SK-N-SH treated with all-trans-retinoic acid at 6 μM for 48 hours (cell line): ENCODE measurements at regions not wholly inside any gene's neighbourhood (a gene's known extent, or its start where the extent isn't known, plus 50 kb on each side); places are given as distances from the start of the nearest gene placed in this dataset.

Experiments used
- ATAC-seq: fragments of 200-7000 bp; cut with Tn5 transposase; 3 replicates; pipeline ENCODE4 v1.9.1; 2020; ENCODE audit warnings: mild to moderate bottlenecking, moderate library complexity
- ARNTL ChIP-seq: fragments of 450-650 bp; formaldehyde crosslinking; IDR thresholded peaks from 2 replicates; pipeline ENCODE4 v1.5.0; 2020; ENCODE audit warnings: low read depth, mild to moderate bottlenecking, moderate library complexity, borderline replicate concordance
- BACH2 ChIP-seq: fragments of 250-450 bp; sonication (Bioruptor Pico); IDR thresholded peaks from 2 replicates; pipeline ENCODE4 v1.9.0; 2021; ENCODE audit warnings: mild to moderate bottlenecking, borderline replicate concordance
- CSDC2 ChIP-seq: fragments of 250-450 bp; sonication (Bioruptor Pico); IDR thresholded peaks from 2 replicates; pipeline ENCODE4 v1.5.0; 2020; ENCODE audit warnings: mild to moderate bottlenecking, moderate library complexity
- CSRNP3 ChIP-seq: fragments of 250-450 bp; sonication (Bioruptor Pico); IDR thresholded peaks from 2 replicates; pipeline ENCODE4 v1.5.1; 2021; ENCODE audit warnings: mild to moderate bottlenecking, moderate library complexity
- GLIS3 ChIP-seq: fragments of 250-450 bp; sonication (Bioruptor Pico); IDR thresholded peaks from 2 replicates; pipeline ENCODE4 v1.5.0; 2020; ENCODE audit warnings: mild to moderate bottlenecking, moderate library complexity
- PATZ1 ChIP-seq: fragments of 250-450 bp; sonication (Bioruptor Pico); IDR thresholded peaks from 2 replicates; pipeline ENCODE4 v1.8.0; 2020; ENCODE audit warnings: mild to moderate bottlenecking, moderate library complexity, borderline replicate concordance
- PPARA ChIP-seq: fragments of 250-450 bp; sonication (Bioruptor Pico); IDR thresholded peaks from 2 replicates; pipeline ENCODE4 v1.5.0; 2020; ENCODE audit warnings: mild to moderate bottlenecking, borderline replicate concordance
- RARB ChIP-seq: fragments of 250-450 bp; sonication (Bioruptor Pico); IDR thresholded peaks from 2 replicates; pipeline ENCODE4 v1.8.0; 2021; ENCODE audit warnings: mild to moderate bottlenecking, moderate library complexity
- SNAI2 ChIP-seq: fragments of 250-450 bp; sonication (Bioruptor Pico); IDR thresholded peaks from 2 replicates; pipeline ENCODE4 v1.5.0; 2020; ENCODE audit warnings: mild to moderate bottlenecking, moderate library complexity
- TCF4 ChIP-seq: fragments of 250-450 bp; sonication (Bioruptor Pico); IDR thresholded peaks from 2 replicates; pipeline ENCODE4 v1.8.0; 2021; ENCODE audit warnings: mild to moderate bottlenecking, moderate library complexity, borderline replicate concordance
- TOX ChIP-seq: fragments of 250-450 bp; sonication (Bioruptor Pico); IDR thresholded peaks from 2 replicates; pipeline ENCODE4 v1.8.0; 2021; ENCODE audit warnings: mild to moderate bottlenecking, moderate library complexity, borderline replicate concordance
- ZFP30 ChIP-seq: fragments of 450-650 bp; formaldehyde crosslinking; IDR thresholded peaks from 2 replicates; pipeline ENCODE4 v1.5.0; 2022; ENCODE audit warnings: mild to moderate bottlenecking, moderate library complexity
- ZNF565 ChIP-seq: fragments of 450-650 bp; formaldehyde crosslinking; conservative IDR thresholded peaks from 2 replicates; pipeline ENCODE4 v1.5.0; 2020; ENCODE audit warnings: low read depth, mild to moderate bottlenecking, moderate library complexity
- ZNF70 ChIP-seq: fragments of 450-650 bp; formaldehyde crosslinking; IDR thresholded peaks from 2 replicates; pipeline ENCODE4 v1.5.0; 2020; ENCODE audit warnings: mild to moderate bottlenecking, moderate library complexity
- TF ChIP-seq, protein P1 (sequence below): fragments of 250-450 bp; sonication (Bioruptor Pico); IDR thresholded peaks from 2 replicates; pipeline ENCODE4 v1.5.1; 2020; ENCODE audit warnings: low read depth, mild to moderate bottlenecking, moderate library complexity
- TF ChIP-seq, protein P2 (sequence below): fragments of 250-450 bp; sonication (Bioruptor Pico); IDR thresholded peaks from 2 replicates; pipeline ENCODE4 v1.8.0; 2021; ENCODE audit warnings: low read depth, mild to moderate bottlenecking, moderate library complexity, borderline replicate concordance

GRCh38 chr10:130250127-130250526 is 113.9 kb downstream of the GLRX3 start (continued):
- TF ChIP-seq CSDC2 (CRISPR knock-in tag) (no peak), BACH2 (CRISPR knock-in tag) (no peak)
- TF ChIP-seq, protein P1, sequence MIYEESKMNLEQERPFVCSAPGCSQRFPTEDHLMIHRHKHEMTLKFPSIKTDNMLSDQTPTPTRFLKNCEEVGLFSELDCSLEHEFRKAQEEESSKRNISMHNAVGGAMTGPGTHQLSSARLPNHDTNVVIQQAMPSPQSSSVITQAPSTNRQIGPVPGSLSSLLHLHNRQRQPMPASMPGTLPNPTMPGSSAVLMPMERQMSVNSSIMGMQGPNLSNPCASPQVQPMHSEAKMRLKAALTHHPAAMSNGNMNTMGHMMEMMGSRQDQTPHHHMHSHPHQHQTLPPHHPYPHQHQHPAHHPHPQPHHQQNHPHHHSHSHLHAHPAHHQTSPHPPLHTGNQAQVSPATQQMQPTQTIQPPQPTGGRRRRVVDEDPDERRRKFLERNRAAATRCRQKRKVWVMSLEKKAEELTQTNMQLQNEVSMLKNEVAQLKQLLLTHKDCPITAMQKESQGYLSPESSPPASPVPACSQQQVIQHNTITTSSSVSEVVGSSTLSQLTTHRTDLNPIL (CRISPR knock-in tag): no peak
- TF ChIP-seq, protein P2, sequence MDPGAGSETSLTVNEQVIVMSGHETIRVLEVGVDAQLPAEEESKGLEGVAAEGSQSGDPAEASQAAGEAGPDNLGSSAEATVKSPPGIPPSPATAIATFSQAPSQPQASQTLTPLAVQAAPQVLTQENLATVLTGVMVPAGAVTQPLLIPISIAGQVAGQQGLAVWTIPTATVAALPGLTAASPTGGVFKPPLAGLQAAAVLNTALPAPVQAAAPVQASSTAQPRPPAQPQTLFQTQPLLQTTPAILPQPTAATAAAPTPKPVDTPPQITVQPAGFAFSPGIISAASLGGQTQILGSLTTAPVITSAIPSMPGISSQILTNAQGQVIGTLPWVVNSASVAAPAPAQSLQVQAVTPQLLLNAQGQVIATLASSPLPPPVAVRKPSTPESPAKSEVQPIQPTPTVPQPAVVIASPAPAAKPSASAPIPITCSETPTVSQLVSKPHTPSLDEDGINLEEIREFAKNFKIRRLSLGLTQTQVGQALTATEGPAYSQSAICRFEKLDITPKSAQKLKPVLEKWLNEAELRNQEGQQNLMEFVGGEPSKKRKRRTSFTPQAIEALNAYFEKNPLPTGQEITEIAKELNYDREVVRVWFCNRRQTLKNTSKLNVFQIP (CRISPR knock-in tag): no peak
- TF ChIP-seq, all 23 proteins: peak for 0

- ATAC-seq: no peak
- TF ChIP-seq ZNF565 (no peak), ARNTL (CRISPR knock-in tag) (no peak), TOX (no peak), ZNF70 (CRISPR knock-in tag) (no peak), PPARA (CRISPR knock-in tag) (no peak), RARB (CRISPR knock-in tag) (no peak), TCF4 (CRISPR knock-in tag) (no peak), BACH2 (CRISPR knock-in tag) (no peak), PATZ1 (CRISPR knock-in tag) (no peak)
- TF ChIP-seq, protein P1 (CRISPR knock-in tag): no peak
Measured at GRCh38 chr10:130251766-130252165, 115.6 kb downstream of the GLRX3 start.

GRCh38 chr10:130254243-130254642 is 118.1 kb downstream of the GLRX3 start:
- TF ChIP-seq CSRNP3 (CRISPR knock-in tag) (no peak), ZNF70 (CRISPR knock-in tag) (no peak), PPARA (CRISPR knock-in tag) (no peak), CSDC2 (CRISPR knock-in tag) (no peak), RARB (CRISPR knock-in tag) (no peak), SNAI2 (no peak), ZFP30 (no peak), BACH2 (CRISPR knock-in tag) (no peak), PATZ1 (CRISPR knock-in tag) (no peak), TOX (no peak), ZNF565 (no peak), GLIS3 (CRISPR knock-in tag) (no peak)
- TF ChIP-seq, protein P2 (CRISPR knock-in tag): no peak
- TF ChIP-seq, all 23 proteins: peak for 0
- ATAC-seq: no peak
